ENCODE measurements at regions not wholly inside any gene's neighbourhood (a gene's known extent, or its start where the extent isn't known, plus 50 kb on each side); places are given as distances from the start of the nearest gene placed in this dataset.

DNA sequence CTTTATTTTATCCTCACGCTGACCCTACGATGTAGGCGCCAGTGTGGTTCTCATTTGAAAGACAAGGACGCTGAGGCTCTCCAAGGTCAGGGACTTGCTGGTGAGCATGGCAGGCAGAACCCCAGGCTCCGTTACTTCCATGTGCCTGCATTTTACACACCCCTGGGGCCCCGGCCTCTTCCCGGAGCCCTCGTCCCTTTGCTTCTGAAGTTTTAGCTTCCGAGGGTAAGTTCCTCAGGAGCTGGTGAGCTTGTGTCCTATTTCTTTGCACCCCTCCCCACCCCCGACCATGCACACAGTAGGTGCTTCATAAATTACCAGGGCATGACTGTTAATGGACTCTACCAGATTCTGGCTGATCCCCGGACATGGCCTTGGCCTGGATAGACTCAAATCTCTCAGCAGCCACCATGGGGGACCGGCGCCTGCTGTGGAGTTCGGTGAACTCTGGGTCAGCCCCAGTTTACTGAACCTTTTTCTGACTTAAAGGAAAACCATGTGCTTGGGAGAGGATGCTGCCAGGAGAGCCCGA is 59.3 kb upstream of the RNU6ATAC start:
- H3K9me3 ChIP-seq (ENCODE audit: control insufficient read depth in 4 of 4, low read length in 3 of 4), result no peaks in the 10 kb centered on the region
- WGBS, result 56% methylated on average over 15 of the region's 15 CpGs
- no peak overlapping the region for H3K9ac ChIP-seq (ENCODE audit: low read depth in 1 of 2, low read length in 2 of 2)
- H3K27me3 ChIP-seq (ENCODE audit: control insufficient read depth in 4 of 4, insufficient read depth in 4 of 4, low read length in 3 of 4), result no peaks in the 10 kb centered on the region
- H3K36me3 ChIP-seq (ENCODE audit: control insufficient read depth in 4 of 4, insufficient read depth in 3 of 4, low read depth in 1 of 4, low read length in 3 of 4), result no peaks in the 10 kb centered on the region
- no peak overlapping the region for H3K4me3 ChIP-seq (ENCODE audit: low read depth in 1 of 3, low read length in 3 of 3)
- TF ChIP-seq FOXA1 (IDR thresholded peaks at IDR 0.05) (no peak), EGR1 (IDR thresholded peaks at IDR 0.05; ENCODE audit: low read depth in 2 of 2) (peak in 1 of 2 donors; percentile 44), RXRA (IDR thresholded peaks at IDR 0.05) (peak; percentile 98 to 99), NR2F2 (IDR thresholded peaks at IDR 0.05) (peak; percentile 74), SP1 (IDR thresholded peaks at IDR 0.05) (peak; percentile 83), JUND (IDR thresholded peaks at IDR 0.05) (no peak), RAD21 (IDR thresholded peaks at IDR 0.05) (peak in 1 of 2 donors; percentile 46), GABPA (IDR thresholded peaks at IDR 0.05 in 1 of 2, conservative IDR thresholded peaks at IDR 0.05 in 1 of 2) (no peak), YY1 (IDR thresholded peaks at IDR 0.05) (peak; percentile 32), TAF1 (conservative IDR thresholded peaks at IDR 0.05) (no peak), FOXA2 (IDR thresholded peaks at IDR 0.05) (no peak), HNF4A (conservative IDR thresholded peaks at IDR 0.05) (peak; percentile 42 to 74), HNF4G (IDR thresholded peaks at IDR 0.05) (peak; percentile 26)
- TF ChIP-seq, protein P1, sequence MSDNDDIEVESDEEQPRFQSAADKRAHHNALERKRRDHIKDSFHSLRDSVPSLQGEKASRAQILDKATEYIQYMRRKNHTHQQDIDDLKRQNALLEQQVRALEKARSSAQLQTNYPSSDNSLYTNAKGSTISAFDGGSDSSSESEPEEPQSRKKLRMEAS (IDR thresholded peaks at IDR 0.05), result peak; percentile 82
- TF ChIP-seq, protein P2, sequence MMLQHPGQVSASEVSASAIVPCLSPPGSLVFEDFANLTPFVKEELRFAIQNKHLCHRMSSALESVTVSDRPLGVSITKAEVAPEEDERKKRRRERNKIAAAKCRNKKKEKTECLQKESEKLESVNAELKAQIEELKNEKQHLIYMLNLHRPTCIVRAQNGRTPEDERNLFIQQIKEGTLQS (IDR thresholded peaks at IDR 0.05), result no peak
- TF ChIP-seq, protein P3, sequence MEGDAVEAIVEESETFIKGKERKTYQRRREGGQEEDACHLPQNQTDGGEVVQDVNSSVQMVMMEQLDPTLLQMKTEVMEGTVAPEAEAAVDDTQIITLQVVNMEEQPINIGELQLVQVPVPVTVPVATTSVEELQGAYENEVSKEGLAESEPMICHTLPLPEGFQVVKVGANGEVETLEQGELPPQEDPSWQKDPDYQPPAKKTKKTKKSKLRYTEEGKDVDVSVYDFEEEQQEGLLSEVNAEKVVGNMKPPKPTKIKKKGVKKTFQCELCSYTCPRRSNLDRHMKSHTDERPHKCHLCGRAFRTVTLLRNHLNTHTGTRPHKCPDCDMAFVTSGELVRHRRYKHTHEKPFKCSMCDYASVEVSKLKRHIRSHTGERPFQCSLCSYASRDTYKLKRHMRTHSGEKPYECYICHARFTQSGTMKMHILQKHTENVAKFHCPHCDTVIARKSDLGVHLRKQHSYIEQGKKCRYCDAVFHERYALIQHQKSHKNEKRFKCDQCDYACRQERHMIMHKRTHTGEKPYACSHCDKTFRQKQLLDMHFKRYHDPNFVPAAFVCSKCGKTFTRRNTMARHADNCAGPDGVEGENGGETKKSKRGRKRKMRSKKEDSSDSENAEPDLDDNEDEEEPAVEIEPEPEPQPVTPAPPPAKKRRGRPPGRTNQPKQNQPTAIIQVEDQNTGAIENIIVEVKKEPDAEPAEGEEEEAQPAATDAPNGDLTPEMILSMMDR (IDR thresholded peaks at IDR 0.05; ENCODE audit: low read depth, low read length, missing input control), result no peak
- TF ChIP-seq, protein P4, sequence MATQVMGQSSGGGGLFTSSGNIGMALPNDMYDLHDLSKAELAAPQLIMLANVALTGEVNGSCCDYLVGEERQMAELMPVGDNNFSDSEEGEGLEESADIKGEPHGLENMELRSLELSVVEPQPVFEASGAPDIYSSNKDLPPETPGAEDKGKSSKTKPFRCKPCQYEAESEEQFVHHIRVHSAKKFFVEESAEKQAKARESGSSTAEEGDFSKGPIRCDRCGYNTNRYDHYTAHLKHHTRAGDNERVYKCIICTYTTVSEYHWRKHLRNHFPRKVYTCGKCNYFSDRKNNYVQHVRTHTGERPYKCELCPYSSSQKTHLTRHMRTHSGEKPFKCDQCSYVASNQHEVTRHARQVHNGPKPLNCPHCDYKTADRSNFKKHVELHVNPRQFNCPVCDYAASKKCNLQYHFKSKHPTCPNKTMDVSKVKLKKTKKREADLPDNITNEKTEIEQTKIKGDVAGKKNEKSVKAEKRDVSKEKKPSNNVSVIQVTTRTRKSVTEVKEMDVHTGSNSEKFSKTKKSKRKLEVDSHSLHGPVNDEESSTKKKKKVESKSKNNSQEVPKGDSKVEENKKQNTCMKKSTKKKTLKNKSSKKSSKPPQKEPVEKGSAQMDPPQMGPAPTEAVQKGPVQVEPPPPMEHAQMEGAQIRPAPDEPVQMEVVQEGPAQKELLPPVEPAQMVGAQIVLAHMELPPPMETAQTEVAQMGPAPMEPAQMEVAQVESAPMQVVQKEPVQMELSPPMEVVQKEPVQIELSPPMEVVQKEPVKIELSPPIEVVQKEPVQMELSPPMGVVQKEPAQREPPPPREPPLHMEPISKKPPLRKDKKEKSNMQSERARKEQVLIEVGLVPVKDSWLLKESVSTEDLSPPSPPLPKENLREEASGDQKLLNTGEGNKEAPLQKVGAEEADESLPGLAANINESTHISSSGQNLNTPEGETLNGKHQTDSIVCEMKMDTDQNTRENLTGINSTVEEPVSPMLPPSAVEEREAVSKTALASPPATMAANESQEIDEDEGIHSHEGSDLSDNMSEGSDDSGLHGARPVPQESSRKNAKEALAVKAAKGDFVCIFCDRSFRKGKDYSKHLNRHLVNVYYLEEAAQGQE (IDR thresholded peaks at IDR 0.05), result no peak
- TF ChIP-seq, protein P5, sequence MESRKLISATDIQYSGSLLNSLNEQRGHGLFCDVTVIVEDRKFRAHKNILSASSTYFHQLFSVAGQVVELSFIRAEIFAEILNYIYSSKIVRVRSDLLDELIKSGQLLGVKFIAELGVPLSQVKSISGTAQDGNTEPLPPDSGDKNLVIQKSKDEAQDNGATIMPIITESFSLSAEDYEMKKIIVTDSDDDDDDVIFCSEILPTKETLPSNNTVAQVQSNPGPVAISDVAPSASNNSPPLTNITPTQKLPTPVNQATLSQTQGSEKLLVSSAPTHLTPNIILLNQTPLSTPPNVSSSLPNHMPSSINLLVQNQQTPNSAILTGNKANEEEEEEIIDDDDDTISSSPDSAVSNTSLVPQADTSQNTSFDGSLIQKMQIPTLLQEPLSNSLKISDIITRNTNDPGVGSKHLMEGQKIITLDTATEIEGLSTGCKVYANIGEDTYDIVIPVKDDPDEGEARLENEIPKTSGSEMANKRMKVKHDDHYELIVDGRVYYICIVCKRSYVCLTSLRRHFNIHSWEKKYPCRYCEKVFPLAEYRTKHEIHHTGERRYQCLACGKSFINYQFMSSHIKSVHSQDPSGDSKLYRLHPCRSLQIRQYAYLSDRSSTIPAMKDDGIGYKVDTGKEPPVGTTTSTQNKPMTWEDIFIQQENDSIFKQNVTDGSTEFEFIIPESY (IDR thresholded peaks at IDR 0.05), result no peak
- peak overlapping the region; percentile 95 to 99 for H3K27ac ChIP-seq (ENCODE audit: low read depth in 1 of 2, low read length in 2 of 2)
- H3K4me1 ChIP-seq (ENCODE audit: control insufficient read depth in 4 of 4, insufficient read depth in 4 of 4, low read length in 3 of 4), result peaks cover 21 to 47% (median 35%) of the 10 kb centered on the region in 4 donors
- no peak for DNase-seq (ENCODE audit: low spot score)
